Adrenal gland (tissue), 9 donors: ENCODE measurements at regions not wholly inside any gene's neighbourhood (a gene's known extent, or its start where the extent isn't known, plus 50 kb on each side); places are given as distances from the start of the nearest gene placed in this dataset.
"Not testable (repeated sequence)": the region's sequence is repeated elsewhere in the genome, so short reads cannot be mapped to it uniquely, and the experiment has no call there.

Experiments used
- DNase-seq, 7 donors: peaks; one replicate each; pipeline ENCODE4 v3.0.0-alpha.2; 2019 to 2020
- H3K27ac ChIP-seq, 5 donors: fragments of 200-600 bp; sonication (generic) in 4 of 5; 1 replicate in 3 of 5; 2 replicates in 2 of 5; pipeline versions ENCODE4 v1.5.1 to v1.8.0; 2016 to 2020; ENCODE audit warnings: mild to moderate bottlenecking in 1 of 5
- H3K27me3 ChIP-seq: fragments of 200-600 bp; 2 replicates; pipeline ENCODE4 v1.8.0; 2021
- H3K36me3 ChIP-seq, 2 donors: fragments of 200-600 bp; replicated peaks in 1 of 2; 1 replicate in 1 of 2; 2 replicates in 1 of 2; pipeline versions ENCODE4 v1.5.1 to v1.8.0; 2018 to 2022
- H3K4me1 ChIP-seq, 2 donors: fragments of 200-600 bp; replicated peaks in 1 of 2; 1 replicate in 1 of 2; 2 replicates in 1 of 2; pipeline versions ENCODE4 v1.5.1 to v1.8.0; 2018 to 2021
- H3K4me3 ChIP-seq, 4 donors: fragments of 200-600 bp; sonication (generic) in 3 of 4; one replicate each; pipeline ENCODE4 v1.5.1; 2016 to 2018
- H3K9me3 ChIP-seq, 3 donors: fragments of 200-600 bp; sonication (generic) in 1 of 3; replicated peaks in 1 of 3; 1 replicate in 2 of 3; 2 replicates in 1 of 3; pipeline versions ENCODE4 v1.5.1 to v1.8.0; 2016 to 2021
- POLR2A ChIP-seq, 2 donors: fragments of 450-650 bp; IDR thresholded peaks; one replicate each; pipeline ENCODE4 v1.6.1; 2017; ENCODE audit warnings: antibody characterized with exemption in 2 of 2, mild to moderate bottlenecking in 2 of 2, moderate library complexity in 1 of 2
- WGBS, 4 donors: extraction: QIAGEN DNeasy Blood & Tissue Kit in 2 of 4; methylation state at CpG; one replicate each; pipeline versions ENCODE4 v1.1.5 to v1.1.7; 2013 to 2017; 5-methylcytosine and 5-hydroxymethylcytosine counted together
- intact Hi-C, 2 donors: fragments of 100-400 bp; cut with DNase I; formaldehyde crosslinking; loops; one replicate each; pipeline versions ENCODE4 v1.14.1 to v1.15.0; 2022 to 2023
- TF ChIP-seq, protein P1 (sequence below), 6 experiments: fragments of 450-650 bp in 4 of 6; fragments of 200-600 bp in 2 of 6; sonication (generic) in 1 of 6; IDR thresholded peaks; 1 replicate in 5 of 6; 2 replicates in 1 of 6; pipeline versions ENCODE4 v1.5.1 to v1.8.0; 2016 to 2021; ENCODE audit warnings: antibody characterized with exemption in 6 of 6, mild to moderate bottlenecking in 2 of 6, moderate library complexity in 1 of 6
- donor health status: healthy with polysubstance abuse.
- donor health status: Bipolar disorder and iron deficiency.
- donor health status: DM: yes; HTN: yes; CAD: no.
- donor health status: DM: no; HTN: no; CAD: no.
- donor health status: DM: no; HTN: no; CAD: no.

DNA sequence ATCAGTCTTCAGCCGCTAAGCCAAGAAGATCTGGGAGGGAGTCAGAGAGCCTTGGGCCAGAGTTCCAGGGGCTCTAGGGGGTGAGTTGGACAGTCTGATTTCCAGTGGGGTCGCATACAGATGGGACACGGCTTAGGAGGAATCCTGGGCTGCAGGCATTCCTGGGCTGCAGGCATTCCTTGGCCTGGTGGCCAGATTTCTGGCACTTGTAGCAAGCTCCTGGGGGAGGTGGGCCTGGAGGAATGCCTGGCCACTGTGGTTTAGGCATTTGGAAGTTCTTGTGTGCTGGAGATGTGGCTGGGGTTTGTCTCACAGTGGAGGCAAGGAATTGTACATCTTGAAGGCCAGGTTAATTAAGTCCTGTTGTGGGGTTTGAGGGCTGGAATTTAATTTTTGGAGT, 165.4 kb upstream of the JADE1 start:
- 88 to 97% (median 95%) methylated on average over 3 of the region's 3 CpGs for WGBS, 4 donors
- intact Hi-C loops, DNase-seq, H3K27ac ChIP-seq, H3K4me3 ChIP-seq, H3K36me3 ChIP-seq, H3K4me1 ChIP-seq, H3K27me3 ChIP-seq, H3K9me3 ChIP-seq: not testable (repeated sequence)

DNA sequence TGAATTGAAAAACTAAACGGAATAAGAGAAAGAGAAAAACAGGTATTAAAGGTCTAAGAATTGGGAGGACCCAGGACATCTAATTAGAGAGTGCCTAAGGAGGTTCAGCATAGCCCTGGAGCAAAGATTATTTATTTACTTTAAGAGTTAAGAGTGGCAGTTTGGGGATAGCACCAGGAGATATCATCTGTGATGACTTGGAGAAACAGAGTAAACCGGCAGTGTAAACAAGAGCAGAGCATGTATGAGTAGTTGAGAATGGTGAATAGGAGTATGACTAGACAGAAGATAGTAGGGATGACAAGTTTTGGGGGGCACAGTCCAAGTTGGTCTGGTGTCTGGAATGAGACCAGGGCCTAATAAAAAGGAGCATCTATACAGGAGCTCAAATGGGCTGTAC, 167.9 kb upstream of the JADE1 start:
- H3K27ac ChIP-seq, DNase-seq, H3K27me3 ChIP-seq, H3K4me3 ChIP-seq, intact Hi-C loops, H3K36me3 ChIP-seq, H3K9me3 ChIP-seq: not testable (repeated sequence)
- WGBS, 4 donors = 87 to 98% (median 92%) methylated on average over 2 of the region's 2 CpGs
- peaks cover 0 to 13% of the 10 kb centered on the region in 2 donors for H3K4me1 ChIP-seq

DNA sequence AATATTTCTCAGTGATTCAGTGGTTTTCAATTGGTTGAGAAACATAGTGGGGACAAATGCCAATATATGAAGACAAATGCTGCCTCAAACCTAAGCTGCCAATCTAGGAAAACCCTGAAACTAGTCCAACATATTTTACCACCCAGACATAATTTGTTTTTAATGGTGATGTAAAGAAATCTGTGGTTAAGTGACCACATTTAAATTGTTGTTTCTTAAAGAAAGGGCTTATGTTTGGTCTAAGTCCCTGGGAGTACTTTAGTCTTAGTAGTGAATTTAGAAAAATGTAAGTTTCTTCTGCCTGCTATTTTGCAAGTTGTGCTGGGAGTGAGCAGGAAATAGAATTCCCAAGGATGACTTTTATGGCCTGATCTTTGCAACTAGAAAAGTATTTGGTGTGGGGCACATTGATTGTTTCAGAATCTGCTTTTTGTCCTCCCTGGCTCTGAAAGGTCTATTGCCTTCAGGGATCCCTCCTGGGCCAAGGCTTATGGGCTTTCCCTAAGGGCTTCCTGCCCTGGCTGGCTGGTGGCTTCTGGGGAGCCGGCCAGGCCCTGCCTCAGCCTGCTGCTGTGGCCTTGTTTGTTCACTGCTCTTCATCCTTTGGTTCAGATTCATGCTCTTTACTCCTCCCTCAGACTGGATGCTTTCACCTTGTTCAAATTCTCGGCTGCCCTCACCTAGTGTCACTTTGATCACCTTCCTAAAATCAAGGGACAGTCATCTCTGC, 169.8 kb upstream of the JADE1 start:
- peak overlapping the region in 1 of 5 donors; percentile 47 for H3K27ac ChIP-seq
- TF ChIP-seq POLR2A (IDR thresholded peaks at IDR 0.05) = no peak
- no peaks in the 10 kb centered on the region for H3K9me3 ChIP-seq
- intact Hi-C loops = no loop called here
- H3K36me3 ChIP-seq = no peaks in the 10 kb centered on the region
- DNase-seq = peak in 3 of 7 donors; percentile 16 to 35 (median 22)
- 44 to 59% (median 53%) methylated on average over 2 of the region's 2 CpGs for WGBS, 4 donors
- no peaks in the 10 kb centered on the region for H3K27me3 ChIP-seq
- H3K4me1 ChIP-seq = peaks cover 0 to 13% of the 10 kb centered on the region in 2 donors
- no peak overlapping the region for H3K4me3 ChIP-seq

DNA sequence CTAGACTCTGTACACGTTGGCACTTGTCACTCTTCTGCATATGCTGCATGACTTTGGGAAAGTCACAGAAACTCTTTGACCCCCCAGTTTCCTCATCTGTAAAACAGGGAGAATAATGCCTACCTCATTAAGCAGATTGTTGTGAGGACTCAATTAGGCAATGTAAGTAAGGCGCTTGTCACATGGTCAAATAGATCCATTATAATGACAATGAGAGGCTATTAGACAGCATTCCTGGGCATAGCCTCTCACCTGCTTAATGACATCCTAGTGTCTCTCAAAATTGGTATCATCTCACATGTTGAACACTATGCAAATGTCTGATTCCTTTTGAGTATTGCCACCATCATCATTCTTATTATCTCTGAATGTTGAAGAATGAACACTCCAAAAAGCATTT, 172.6 kb upstream of the JADE1 start:
- Histone ChIP-seq H3K9me3 (no peaks in the 10 kb centered on the region), H3K4me1 (peaks cover 0 to 18% of the 10 kb centered on the region in 2 donors), H3K27me3 (no peaks in the 10 kb centered on the region), H3K36me3 (no peaks in the 10 kb centered on the region), H3K27ac (no peak overlapping the region), H3K4me3 (no peak overlapping the region)
- intact Hi-C loops = no loop called here
- TF ChIP-seq, protein P1, sequence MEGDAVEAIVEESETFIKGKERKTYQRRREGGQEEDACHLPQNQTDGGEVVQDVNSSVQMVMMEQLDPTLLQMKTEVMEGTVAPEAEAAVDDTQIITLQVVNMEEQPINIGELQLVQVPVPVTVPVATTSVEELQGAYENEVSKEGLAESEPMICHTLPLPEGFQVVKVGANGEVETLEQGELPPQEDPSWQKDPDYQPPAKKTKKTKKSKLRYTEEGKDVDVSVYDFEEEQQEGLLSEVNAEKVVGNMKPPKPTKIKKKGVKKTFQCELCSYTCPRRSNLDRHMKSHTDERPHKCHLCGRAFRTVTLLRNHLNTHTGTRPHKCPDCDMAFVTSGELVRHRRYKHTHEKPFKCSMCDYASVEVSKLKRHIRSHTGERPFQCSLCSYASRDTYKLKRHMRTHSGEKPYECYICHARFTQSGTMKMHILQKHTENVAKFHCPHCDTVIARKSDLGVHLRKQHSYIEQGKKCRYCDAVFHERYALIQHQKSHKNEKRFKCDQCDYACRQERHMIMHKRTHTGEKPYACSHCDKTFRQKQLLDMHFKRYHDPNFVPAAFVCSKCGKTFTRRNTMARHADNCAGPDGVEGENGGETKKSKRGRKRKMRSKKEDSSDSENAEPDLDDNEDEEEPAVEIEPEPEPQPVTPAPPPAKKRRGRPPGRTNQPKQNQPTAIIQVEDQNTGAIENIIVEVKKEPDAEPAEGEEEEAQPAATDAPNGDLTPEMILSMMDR (IDR thresholded peaks at IDR 0.05) = no peak
- TF ChIP-seq POLR2A (IDR thresholded peaks at IDR 0.05) = no peak
- 83 to 93% (median 86%) methylated on average over 2 of the region's 2 CpGs for WGBS, 4 donors
- DNase-seq = no peak

DNA sequence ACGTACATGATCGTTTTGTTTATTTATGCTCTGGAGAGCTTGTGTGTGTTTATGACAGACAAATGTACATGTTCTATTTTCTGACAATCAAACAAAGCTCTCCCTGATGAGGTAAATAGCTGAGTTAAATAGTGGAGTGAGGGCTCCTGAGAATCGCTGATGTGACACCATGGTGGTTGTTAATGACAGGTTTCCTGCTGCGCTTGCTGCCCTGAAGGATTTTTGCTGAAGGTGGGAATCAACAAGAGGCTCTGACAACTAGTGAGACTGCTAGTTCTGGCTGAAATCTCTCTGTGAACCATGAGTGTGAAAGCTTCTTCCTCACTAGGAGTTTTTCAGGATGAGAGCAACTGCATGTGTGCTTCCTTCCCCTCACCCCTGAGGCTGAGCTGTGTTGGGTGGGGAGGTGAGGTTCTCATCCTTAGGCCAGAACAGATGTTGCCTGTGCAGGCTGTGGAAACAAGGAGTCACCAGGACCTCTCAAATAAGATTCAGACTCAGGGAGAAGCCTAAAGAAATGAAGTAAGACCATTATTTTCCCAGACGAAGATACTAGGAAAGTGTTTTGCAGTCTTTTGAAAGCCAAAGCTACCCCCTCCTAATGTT, 173.4 kb upstream of the JADE1 start:
- no peaks in the 10 kb centered on the region for H3K27me3 ChIP-seq
- H3K4me1 ChIP-seq = peaks cover 0 to 18% of the 10 kb centered on the region in 2 donors
- WGBS, 4 donors = 80 to 85% (median 81%) methylated on average over 5 of the region's 5 CpGs
- TF ChIP-seq POLR2A (IDR thresholded peaks at IDR 0.05) = no peak
- TF ChIP-seq, protein P1 (IDR thresholded peaks at IDR 0.05) = no peak
- intact Hi-C loops = no loop called here
- DNase-seq = no peak
- H3K4me3 ChIP-seq = no peak overlapping the region
- H3K9me3 ChIP-seq = no peaks in the 10 kb centered on the region
- H3K27ac ChIP-seq = no peak overlapping the region
- no peaks in the 10 kb centered on the region for H3K36me3 ChIP-seq
